Subcutaneous abdominal adipose tissue (tissue), 5 donors: ENCODE measurements at regions not wholly inside any gene's neighbourhood (a gene's known extent, or its start where the extent isn't known, plus 50 kb on each side); places are given as distances from the start of the nearest gene placed in this dataset.

Experiments
- H3K27ac ChIP-seq: one replicate; pipeline ENCODE4 v1.7.0; 2013; ENCODE audit warnings: low read depth, mild to moderate bottlenecking, inconsistent platforms, low read length, moderate library complexity
- H3K27me3 ChIP-seq, 5 donors: one replicate each; pipeline ENCODE4 v1.7.0; 2013; ENCODE audit warnings: low read length in 5 of 5, inconsistent platforms in 1 of 5; ENCODE audit not compliant: control insufficient read depth in 5 of 5, insufficient read depth in 4 of 5
- H3K36me3 ChIP-seq, 5 donors: one replicate each; pipeline ENCODE4 v1.7.0; 2013; ENCODE audit warnings: low read length in 5 of 5; ENCODE audit not compliant: control insufficient read depth in 5 of 5, insufficient read depth in 5 of 5
- H3K4me1 ChIP-seq, 5 donors: one replicate each; pipeline ENCODE4 v1.7.0; 2013; ENCODE audit warnings: low read length in 5 of 5, mild to moderate bottlenecking in 3 of 5, moderate library complexity in 1 of 5; ENCODE audit not compliant: control insufficient read depth in 5 of 5, insufficient read depth in 5 of 5
- H3K4me3 ChIP-seq, 5 donors: one replicate each; pipeline ENCODE4 v1.7.0; 2013; ENCODE audit warnings: low read length in 5 of 5, low read depth in 1 of 5
- H3K9ac ChIP-seq, 5 donors: one replicate each; pipeline ENCODE4 v1.7.0; 2013; ENCODE audit warnings: low read length in 5 of 5, mild to moderate bottlenecking in 4 of 5, moderate library complexity in 3 of 5
- H3K9me3 ChIP-seq, 5 donors: one replicate each; pipeline ENCODE4 v1.7.0; 2013; ENCODE audit warnings: low read length in 5 of 5; ENCODE audit not compliant: control insufficient read depth in 5 of 5
- donor health status: healthy.
- donor health status: healthy.
- donor health status: healthy.
- donor health status: healthy.
- donor health status: healthy.

DNA sequence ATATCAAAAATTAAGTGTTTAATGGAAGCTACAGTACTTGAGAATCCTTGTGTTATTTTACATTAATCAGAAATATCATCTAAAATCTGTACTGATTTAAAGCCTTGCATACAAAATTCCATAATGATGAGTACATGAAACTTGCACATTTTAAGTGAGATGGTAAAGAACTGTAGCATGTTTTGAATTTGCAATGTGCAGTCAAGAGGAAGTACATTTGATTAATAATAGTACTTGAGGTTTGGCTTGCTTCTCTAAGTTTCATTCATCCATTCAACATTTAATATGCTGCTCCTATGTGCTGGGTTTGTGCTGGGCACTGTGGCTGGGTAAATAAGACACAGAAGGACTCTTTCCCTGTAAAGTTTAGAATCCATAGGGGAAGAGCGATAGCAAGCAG is 332.3 kb downstream of the CNTN3 start:
- H3K4me1 ChIP-seq, result no peaks in the 10 kb centered on the region
- peaks cover 0 to 7% (median 4%) of the 10 kb centered on the region in 5 donors for H3K9me3 ChIP-seq
- H3K36me3 ChIP-seq, result peaks cover 0 to 3% (median 0%) of the 10 kb centered on the region in 5 donors
- no peaks in the 10 kb centered on the region for H3K27me3 ChIP-seq
- no peak overlapping the region for H3K4me3 ChIP-seq
- no peak overlapping the region for H3K27ac ChIP-seq
- no peak overlapping the region for H3K9ac ChIP-seq

DNA sequence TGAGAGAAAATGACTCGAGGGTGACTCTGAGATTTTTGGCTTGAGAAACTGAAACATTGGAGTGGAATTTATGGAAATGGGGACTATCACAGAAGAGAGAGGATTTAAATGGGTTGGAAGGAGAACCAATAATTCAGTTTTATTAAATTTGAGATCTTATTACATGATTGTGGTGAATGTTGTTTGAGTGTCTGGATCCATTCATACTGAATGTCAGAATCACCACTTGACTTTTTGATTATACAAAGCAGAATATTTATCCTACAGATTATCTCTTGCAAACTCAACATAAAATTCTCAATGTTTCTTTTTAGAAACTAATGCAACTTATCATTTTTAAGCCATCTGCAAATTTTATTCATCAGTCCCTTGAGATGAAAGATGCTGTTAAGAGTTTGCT is 332.8 kb downstream of the CNTN3 start:
- Histone ChIP-seq H3K27ac (no peak overlapping the region), H3K4me1 (no peaks in the 10 kb centered on the region), H3K36me3 (peaks cover 0 to 3% (median 0%) of the 10 kb centered on the region in 5 donors), H3K9ac (no peak overlapping the region), H3K4me3 (no peak overlapping the region), H3K27me3 (no peaks in the 10 kb centered on the region), H3K9me3 (peaks cover 0 to 7% (median 4%) of the 10 kb centered on the region in 5 donors)

DNA sequence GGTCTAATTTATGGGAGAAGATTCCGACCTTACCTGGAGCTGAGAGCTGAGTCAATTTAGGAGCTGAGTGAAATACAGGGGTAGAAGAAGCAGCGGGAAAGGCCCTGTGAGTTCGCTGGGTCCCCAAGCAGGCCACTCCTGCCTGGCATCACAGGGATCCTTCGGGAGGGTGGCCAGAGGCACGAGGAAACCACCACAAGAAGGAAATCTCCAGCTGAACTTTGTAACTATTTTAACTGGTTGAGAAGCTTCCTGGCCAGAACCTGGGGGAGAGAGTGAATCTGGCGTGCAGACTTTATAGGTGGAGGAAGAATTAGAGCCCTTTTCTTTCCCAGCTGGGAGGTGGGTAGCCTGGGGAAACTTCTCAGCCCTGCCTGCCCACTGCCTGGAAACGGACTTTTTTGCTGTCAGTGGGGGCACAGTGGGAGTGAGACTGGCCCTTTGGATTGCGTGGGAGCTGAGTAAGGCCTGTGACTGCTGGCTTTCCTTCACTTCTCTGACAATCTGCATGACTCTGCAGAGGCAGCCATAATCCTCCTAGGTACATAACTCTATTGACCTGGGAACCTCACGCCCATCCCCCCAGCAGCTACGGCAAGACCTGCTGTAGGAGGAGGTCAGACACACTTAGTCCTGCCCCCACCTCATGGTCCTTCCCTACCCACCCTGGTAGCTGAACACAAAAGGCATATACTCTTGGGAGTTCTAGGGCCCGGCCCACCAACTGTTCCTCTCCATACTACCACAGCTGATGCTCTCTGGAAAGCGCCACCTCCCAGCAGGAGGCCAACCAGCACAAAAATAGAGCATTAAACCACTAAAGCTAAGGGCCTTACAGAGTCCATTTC is 340.7 kb downstream of the CNTN3 start:
- Histone ChIP-seq H3K27ac (no peak overlapping the region), H3K9me3 (peaks cover 0 to 7% (median 2%) of the 10 kb centered on the region in 5 donors), H3K9ac (peak overlapping the region in 1 of 5 donors; percentile 17), H3K36me3 (no peaks in the 10 kb centered on the region), H3K4me1 (peaks cover 0 to 17% (median 9%) of the 10 kb centered on the region in 5 donors), H3K4me3 (peak overlapping the region in 1 of 5 donors; percentile 13), H3K27me3 (no peaks in the 10 kb centered on the region)

DNA sequence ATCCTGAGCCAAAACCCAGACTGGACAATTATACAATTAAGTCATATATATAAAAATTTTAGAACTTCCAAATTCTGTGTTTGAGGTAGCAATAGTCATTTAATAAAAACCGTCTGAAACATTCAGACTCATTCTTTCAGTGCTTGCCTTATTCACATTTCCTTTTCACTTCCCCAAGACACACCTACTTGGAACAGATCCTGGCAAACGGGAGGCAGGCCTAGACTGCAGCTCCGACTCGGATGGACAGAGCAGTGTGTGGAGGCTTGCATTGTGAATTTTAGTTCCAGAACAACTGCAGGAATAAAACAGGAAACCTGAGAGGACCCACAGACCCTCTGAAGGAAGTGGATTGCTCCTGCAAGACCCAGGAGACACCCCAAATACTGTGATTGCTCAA is 341.4 kb downstream of the CNTN3 start:
- H3K36me3 ChIP-seq, result no peaks in the 10 kb centered on the region
- peak overlapping the region in 1 of 5 donors; percentile 17 for H3K9ac ChIP-seq
- H3K4me3 ChIP-seq, result peak overlapping the region in 1 of 5 donors; percentile 13
- H3K27ac ChIP-seq, result no peak overlapping the region
- H3K4me1 ChIP-seq, result peaks cover 0 to 17% (median 9%) of the 10 kb centered on the region in 5 donors
- peaks cover 0 to 3% (median 0%) of the 10 kb centered on the region in 5 donors for H3K9me3 ChIP-seq
- no peaks in the 10 kb centered on the region for H3K27me3 ChIP-seq

DNA sequence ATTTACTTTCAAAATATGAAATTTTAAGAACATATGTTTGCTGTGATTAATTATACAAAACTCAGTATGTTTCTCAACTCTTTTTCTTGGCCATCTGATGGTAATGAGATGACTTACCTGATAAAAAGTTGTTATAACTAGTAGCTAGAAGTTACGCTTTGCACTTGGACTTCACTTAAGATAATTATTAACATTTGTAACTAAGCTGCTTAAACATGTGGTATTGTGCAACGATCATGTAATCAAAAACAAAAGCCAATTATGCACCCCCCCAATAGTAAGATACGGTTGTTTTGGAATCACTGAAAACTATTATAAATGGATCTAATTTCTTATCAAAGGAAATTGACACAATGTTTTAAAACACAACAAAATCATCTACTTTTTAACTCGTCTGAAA is 342.9 kb downstream of the CNTN3 start:
- no peaks in the 10 kb centered on the region for H3K27me3 ChIP-seq
- H3K4me1 ChIP-seq, result peaks cover 0 to 17% (median 9%) of the 10 kb centered on the region in 5 donors
- H3K4me3 ChIP-seq, result no peak overlapping the region
- no peaks in the 10 kb centered on the region for H3K9me3 ChIP-seq
- no peak overlapping the region for H3K27ac ChIP-seq
- H3K36me3 ChIP-seq, result no peaks in the 10 kb centered on the region
- H3K9ac ChIP-seq, result no peak overlapping the region

DNA sequence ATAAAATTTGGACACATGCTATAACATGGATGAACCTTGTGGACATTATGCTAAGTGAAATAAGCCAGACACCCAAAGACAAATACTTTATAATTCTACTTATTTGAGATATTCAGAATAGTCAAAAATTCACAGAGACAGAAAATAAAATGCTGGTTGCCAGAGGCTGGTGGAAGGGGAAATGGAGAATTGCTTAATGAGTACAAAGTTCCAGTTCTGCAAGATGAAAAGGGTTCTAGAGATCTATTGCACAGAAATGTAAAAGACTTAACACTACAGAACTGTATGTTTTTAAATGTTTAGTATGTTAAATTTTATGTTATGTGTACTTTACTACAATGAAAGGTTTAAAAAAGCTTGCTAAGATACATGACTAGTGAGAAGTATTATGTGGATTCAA is 344.8 kb downstream of the CNTN3 start:
- H3K9ac ChIP-seq, result no peak overlapping the region
- no peaks in the 10 kb centered on the region for H3K9me3 ChIP-seq

DNA sequence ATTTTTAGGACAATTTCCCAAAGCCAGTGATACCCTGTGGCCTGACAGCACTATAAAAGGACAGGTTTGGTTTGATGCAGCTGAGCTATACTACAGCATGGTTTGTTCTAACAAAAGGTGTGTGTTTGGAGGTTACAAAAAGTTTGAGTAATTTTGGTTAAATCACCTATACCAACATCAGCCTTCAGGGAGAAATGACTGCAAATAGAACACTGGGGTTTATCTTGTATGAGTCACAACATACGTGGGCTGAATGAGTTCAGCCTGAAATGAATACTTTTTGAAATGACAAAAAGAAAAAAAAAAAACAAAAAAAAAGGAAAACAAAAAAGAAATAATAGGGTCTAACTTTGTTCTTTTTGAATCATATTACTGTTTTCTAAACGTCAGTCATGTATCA is 345.7 kb downstream of the CNTN3 start:
- Histone ChIP-seq H3K36me3 (no peaks in the 10 kb centered on the region), H3K9ac (no peak overlapping the region), H3K4me1 (peaks cover 0 to 15% (median 9%) of the 10 kb centered on the region in 5 donors), H3K27ac (no peak overlapping the region), H3K4me3 (no peak overlapping the region), H3K9me3 (no peaks in the 10 kb centered on the region), H3K27me3 (no peaks in the 10 kb centered on the region)

More for the DNA sequence above, 344.8 kb downstream of the CNTN3 start:
- Histone ChIP-seq H3K4me1 (peaks cover 0 to 17% (median 9%) of the 10 kb centered on the region in 5 donors), H3K27ac (no peak overlapping the region), H3K36me3 (no peaks in the 10 kb centered on the region), H3K4me3 (no peak overlapping the region), H3K27me3 (no peaks in the 10 kb centered on the region)

DNA sequence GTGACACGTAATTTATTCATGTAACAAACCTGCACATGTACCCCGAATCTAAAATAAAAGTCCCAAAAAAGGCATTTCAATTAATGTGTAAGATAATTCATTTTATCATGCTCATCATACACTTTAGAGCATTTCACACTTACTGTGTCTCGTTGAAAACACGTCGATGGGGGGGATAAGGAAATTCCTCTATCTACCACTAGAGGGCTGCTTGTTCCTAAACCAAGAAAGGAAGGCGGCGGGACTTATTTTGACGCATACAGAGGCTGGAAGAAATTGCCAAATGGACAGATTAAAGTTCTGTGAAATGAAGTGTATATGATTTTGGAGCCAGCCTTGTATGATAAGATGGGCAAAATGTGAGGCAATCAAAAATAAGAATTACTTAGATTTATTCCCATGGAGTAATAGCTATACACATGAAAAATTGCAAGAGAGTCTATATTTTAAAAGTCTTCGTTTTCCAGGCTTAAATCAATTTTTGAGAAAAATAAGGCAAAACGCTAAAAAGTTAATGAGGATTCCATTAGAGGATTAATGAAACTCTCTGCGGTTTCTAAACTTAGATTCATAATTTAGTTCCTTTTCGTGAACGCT is 346.8 kb downstream of the CNTN3 start:
- Histone ChIP-seq H3K4me3 (no peak overlapping the region), H3K27me3 (no peaks in the 10 kb centered on the region), H3K9me3 (no peaks in the 10 kb centered on the region)

DNA sequence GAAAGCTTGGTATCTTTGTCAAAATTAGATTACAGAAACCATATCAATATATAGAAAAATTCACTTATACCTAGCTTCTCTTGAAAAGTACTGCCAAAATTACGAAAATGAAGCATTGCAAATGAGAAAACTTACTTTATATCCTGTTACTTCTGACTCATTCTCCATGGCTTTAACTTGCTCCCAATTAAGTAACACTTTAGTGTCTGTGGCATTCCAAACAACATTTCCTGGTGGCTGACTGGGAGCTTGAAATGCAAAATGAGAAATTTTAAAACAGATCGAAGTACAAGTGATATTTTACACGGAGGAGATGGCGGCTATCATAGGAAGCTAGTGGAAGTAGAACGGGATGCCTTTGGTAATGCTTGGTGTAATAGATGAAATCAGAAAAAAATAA is 347.3 kb downstream of the CNTN3 start:
- H3K4me3 ChIP-seq, result no peak overlapping the region
- no peaks in the 10 kb centered on the region for H3K9me3 ChIP-seq
- no peak overlapping the region for H3K27ac ChIP-seq
- no peaks in the 10 kb centered on the region for H3K36me3 ChIP-seq
- peaks cover 0 to under 1% (median 0%) of the 10 kb centered on the region in 5 donors for H3K4me1 ChIP-seq
- no peaks in the 10 kb centered on the region for H3K27me3 ChIP-seq
- H3K9ac ChIP-seq, result no peak overlapping the region

More for the DNA sequence above, 346.8 kb downstream of the CNTN3 start:
- H3K9ac ChIP-seq, result no peak overlapping the region
- H3K36me3 ChIP-seq, result no peaks in the 10 kb centered on the region
- H3K27ac ChIP-seq, result no peak overlapping the region
- H3K4me1 ChIP-seq, result peaks cover 0 to 6% (median 3%) of the 10 kb centered on the region in 5 donors

DNA sequence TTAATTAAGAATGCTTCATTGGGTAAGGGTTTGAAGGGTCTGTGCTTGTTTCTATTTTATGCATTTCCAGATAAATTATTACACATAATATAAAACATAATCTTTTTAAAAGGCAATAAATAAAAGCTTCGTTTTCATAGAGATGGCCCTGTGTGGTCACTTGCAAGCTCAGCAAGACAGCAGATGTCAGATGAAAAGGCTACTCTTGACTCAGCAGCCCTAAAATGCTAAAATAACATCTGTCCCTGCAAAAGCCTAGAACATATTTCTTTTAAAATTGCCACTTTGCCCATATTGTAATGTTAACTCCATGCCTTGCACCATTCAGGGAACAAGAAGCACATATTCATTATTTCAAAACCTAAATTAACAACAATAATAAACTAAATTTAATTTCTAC is 349.4 kb downstream of the CNTN3 start:
- Histone ChIP-seq H3K27me3 (no peaks in the 10 kb centered on the region), H3K9ac (no peak overlapping the region), H3K4me3 (no peak overlapping the region), H3K36me3 (no peaks in the 10 kb centered on the region), H3K27ac (no peak overlapping the region), H3K9me3 (no peaks in the 10 kb centered on the region), H3K4me1 (no peaks in the 10 kb centered on the region)
